HG02642 (cell line): ENCODE measurements at regions not wholly inside any gene's neighbourhood (a gene's known extent, or its start where the extent isn't known, plus 50 kb on each side); places are given as distances from the start of the nearest gene placed in this dataset.
"Not testable (repeated sequence)": the region's sequence is repeated elsewhere in the genome, so short reads cannot be mapped to it uniquely, and the experiment has no call there.

ENCODE experiments used
- ATAC-seq: cut with Tn5 transposase; IDR thresholded peaks from one replicate; pipeline ENCODE4 v1.9.1; 2021; ENCODE audit warnings: mild to moderate bottlenecking; ENCODE audit not compliant: unreplicated experiment, poor library complexity

DNA sequence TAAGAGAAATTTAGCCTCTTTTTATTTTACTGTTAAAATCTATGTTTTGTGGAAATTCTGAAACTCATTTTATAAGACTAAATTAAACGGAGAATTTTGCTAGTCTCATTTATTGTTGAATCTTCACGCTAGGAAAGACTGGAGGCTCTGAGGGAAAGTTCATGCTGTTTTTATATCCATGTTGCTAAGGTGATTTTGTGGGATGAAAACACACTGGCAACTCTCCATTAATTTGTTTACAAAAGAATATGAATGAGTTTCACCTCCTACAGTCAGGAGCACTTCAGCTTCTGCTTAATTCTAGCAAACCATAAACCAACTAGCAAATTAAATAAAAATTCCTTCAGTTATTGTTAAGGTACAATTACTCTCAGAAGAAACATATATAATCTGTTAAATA, 195.4 kb downstream of the RAP2B start:
- ATAC-seq: no peak

DNA sequence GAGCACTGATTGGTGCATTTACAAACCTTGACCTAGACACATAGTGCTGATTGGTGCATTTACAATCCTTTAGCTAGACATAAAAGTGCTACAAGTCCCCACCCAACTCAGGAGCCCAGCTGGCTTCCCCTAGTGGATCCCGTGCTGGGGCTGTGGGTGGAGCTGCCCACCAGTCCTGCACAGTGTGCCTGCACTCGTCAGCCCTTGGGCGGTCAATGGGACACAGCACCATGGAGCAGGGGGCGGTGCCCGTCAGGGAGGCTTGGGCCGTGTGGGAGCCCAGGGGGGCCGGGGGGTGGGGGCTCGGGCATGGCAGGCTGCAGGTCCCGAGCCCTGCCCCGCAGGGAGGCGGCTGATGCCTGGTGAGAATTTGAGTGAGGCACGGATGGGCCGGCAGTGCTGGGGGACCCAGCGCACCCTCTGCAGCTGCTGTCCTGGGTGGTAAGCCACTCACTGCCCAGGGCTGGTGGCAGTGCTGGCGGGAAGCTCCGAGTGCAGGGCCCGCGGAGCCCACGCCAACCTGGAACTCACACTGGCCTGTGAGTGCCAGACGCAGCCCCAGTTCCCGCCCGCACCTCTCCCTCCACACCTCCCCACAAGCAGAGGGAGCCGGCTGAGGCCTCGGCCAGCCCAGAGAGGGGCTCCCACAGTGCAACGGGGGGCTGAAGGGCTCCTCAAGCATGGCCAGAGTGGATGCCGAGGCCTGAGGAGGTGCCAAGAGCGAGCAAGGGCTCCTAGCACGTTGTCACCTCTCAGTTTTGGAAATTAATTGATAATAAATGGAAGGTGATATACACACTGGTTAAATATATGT, 207.7 kb downstream of the RAP2B start:
- no peak for ATAC-seq

DNA sequence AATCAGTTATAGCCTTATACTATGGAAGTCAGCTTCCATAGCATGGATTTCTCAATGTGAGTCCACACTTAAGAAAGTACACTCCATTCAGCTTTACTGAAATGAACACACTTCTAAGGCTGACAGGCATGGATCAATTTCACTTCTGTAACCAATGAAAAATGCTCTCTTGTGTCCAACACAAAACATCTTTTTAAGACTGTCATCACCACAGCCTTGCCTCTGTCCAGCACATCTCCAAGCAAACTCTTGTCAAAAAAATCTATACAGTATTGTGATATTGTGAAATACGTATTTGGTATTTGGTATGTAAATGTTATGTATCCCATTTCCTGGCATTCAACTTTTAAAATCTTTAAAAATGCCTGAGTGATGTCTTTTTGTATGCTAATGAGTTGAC, 208.7 kb downstream of the RAP2B start:
- ATAC-seq: no peak

DNA sequence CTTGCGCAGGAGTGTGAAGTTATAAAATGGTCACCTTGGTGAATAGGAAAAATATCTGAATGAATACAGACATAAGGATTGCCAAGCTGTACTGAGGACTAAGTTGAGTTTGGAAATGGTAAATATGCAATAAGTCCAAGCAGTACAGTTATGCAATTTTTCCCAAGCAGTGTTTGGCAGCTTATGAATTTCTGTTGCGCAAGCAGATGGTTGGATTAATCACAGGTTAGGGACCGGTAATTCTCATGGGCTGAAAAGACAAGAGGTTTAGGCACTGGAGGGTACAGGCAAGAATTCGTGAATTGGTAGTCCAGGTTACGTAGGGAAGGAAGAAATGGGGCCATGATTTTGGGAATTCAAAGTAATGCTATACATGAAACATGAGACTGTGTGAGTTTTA, 210.3 kb downstream of the RAP2B start:
- no peak for ATAC-seq

DNA sequence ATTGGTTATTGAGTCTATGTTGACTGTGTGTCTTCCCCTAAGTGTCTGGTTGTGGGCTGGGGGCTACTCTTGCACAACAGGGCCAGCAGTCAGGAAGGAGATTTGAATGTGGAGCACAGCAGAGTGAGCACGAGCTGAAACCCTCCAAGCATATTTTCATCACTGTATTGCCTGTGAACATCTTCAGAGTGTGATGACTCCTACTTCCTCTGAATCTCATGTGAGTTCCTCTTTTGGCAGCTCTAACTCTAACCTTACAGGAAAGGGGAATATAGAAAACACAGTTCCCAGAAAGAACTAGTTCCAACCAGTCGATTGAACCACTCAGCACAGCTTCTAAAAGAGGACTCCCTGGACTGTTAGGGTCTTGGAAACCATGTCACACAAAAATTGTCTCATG, 211.6 kb downstream of the RAP2B start:
- ATAC-seq: no peak

DNA sequence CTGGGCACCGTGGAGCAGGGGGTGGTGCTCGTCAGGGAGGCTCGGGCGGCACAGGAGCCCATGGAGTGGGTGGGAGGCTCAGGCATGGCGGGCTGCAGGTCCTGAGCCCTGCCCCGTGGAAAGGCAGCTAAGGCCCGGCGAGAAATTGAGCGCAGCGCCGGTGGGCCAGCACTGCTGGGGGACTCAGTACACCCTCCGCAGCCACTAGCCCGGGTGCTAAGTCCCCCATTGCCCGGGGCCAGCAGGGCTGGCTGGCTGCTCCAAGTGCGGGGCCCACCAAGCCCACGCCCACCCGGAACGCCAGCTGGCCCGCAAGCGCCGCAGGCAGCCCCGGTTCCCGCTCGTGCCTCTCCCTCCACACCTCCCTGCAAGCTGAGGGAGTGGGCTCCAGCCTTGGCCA, 216.3 kb downstream of the RAP2B start:
- not testable (repeated sequence) for ATAC-seq

DNA sequence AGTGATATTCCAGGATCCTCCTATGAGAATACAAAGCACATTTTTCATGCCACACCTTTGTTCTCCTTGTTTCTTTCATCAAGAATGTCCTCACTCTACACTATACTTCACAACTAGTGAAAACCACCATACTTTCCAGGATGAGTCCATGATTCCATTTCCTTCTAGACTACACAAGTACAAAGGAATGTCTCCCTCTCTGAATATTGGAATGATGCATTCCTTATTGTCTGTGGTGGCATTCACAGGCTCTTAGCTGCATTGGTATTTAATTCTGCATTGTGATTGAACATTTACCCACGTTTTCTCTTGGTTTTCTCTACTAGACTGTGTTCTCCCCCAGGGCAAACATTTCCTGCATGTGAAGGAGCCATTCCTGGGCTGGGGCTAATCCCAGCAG, 217.5 kb downstream of the RAP2B start:
- no peak for ATAC-seq

DNA sequence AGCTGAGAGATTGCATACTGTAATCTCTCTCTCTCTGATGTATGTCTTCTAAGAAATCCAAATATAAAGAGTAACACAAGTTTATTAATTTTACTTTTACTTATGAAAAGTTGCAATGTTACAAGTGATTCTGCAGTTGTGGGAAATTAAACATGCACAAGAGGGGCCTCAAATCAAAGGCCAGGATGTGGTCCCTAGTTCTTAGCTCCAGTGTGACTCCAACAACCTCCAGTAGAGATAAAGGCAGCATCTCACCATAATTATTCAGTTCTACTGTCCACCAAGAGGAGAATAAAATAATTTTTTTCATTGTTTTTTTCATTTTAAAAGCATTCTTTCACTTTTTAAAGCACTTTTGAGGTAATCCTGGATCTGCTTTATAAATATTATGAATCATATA, 223.3 kb downstream of the RAP2B start:
- no peak for ATAC-seq

DNA sequence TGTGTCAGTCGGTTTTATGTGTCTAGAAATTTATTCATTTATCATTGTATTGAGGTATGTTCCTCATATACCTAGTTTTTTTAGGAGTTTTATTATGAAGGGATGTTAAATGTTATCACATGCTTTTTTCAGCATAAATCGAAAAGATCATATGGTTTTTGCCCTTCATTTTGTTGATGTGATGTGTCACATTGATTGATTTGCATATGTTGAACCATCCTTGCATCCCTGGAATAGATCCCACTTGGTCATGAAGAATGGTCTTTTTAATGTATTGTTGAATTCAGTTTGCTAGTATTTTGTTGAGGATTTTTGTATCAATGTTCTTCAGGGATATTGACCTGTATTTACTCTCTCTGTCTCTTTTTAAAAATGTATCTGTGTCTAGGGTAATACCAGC, 230.3 kb downstream of the RAP2B start:
- ATAC-seq: no peak

DNA sequence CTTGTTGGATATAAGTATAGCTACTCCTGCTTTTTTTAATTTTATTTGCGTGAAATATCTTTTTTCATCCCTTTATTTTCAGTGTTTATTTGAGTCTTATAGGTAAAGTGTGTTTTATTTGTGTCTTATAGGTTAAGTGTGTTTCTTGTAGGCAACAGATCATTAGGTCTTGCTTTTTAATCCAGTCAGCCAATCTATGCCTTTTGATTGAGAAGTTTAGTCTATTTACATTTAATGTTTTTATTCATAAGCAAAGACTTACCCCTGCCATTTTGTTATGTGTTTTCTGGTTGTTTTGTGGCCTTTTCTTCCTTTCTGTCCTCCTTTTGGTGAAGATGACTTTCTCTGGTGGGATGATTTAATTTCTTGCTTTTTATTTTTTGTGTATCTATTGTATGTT, 232.0 kb downstream of the RAP2B start:
- ATAC-seq: no peak

DNA sequence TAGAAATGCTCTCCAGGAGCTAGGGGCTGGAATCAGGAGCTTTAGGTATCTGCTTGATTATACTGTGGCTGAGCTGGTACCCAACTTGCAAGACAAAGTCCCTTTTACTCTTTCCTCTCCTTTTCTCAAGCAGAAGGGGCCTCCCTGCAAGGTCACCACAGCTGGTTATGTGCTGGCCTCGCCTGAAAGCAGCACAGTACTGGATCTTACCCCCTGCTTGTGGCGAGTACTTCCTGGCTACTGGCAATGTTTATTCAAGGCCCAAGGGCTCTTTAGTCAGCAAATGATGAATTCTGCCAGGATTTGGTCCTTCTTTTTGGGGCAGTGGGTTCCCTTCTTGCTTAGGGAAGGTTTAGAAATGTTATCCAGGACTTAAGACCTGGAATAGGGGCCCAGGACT, 234.6 kb downstream of the RAP2B start:
- ATAC-seq: no peak

DNA sequence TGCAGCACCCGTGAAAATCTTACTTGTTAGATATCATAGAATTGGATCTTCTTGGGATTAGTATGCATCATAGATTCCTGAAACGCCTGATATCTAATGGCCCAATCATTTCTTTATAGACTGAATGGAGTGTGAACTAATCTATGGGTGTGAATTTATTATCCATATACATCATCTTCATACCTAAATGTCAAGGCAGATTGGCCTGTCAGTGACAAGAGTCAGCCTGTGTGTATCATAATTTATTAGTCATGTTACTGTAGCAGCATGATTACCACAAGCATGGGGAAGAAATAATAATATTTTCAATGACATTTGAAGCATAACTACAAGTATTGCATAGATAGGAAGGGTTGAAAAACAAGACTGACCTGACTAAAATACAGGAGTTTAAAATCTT, 235.8 kb downstream of the RAP2B start:
- ATAC-seq: no peak

DNA sequence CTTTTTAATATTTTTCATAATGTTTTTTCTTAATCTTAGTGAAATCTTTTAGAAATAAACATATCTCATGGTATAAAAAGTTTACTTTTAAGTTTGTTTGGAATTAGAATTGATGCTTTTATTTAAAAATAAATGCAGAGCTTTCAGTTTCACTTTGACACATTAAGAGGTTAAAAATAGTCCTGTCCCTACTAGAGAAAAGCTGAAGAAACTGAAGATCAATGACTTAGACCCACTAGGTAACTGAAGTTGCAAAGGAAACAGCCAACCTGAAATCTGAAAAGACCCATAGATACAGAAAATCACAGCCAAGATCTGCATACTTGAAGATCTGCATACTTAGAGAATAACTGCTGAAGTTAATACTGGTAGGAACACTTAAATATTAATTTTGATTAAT, 237.6 kb downstream of the RAP2B start:
- ATAC-seq: peak; percentile 81

DNA sequence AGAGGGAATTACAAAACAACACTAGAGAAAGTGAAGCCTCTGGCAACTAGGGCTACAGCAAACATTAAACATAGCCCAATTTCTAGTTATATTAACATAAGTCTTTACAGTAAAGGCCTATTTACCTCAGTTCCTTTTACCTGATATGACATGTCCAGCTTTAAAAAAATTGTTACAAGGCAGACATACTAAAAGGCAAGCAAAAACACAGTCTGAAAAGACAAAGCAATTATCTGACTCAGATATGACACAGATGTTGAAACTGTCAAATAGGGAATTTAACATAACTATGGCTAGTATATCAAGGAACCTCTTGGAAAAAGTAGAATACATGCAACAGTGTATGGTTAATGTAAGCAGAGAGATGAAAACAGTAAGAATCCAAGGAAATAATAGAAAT, 238.6 kb downstream of the RAP2B start:
- no peak for ATAC-seq

DNA sequence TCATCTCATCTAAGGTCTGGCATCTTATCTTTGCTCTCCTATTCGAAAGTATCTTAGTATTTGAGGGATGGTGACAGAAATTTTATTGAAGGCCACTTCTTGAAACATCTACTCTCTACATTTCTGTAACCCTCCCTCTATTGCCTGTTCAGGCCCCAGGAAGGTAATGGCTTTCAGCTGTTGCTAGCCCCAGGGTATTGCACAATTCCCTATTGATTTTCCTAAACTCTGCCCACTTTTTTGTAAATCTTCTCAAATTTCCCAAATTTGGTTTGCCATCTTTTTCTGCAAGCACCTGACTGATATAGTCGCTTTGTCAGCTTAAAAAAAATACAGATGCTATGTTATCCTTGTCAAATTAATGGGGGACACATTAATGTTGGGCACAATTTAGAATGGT, 242.1 kb downstream of the RAP2B start:
- ATAC-seq: no peak

DNA sequence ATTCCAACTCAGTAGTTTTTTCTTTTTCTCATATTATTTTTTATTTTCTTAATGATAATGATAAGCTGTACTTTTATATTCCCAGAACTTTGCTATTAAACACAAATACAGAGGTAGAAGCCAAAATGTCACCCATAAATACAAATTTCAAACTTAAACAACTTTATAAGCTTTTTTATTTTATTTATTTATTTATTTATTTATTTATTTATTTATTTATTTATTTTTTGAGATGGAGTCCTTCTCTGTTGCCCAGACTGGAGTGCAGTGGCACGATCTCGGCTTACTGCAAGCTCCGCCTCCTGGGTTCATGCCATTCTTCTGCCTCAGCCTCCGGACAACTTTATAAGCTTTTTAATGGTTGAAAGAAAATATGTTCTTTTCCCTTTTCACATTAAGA, 243.3 kb downstream of the RAP2B start:
- ATAC-seq: not testable (repeated sequence)

DNA sequence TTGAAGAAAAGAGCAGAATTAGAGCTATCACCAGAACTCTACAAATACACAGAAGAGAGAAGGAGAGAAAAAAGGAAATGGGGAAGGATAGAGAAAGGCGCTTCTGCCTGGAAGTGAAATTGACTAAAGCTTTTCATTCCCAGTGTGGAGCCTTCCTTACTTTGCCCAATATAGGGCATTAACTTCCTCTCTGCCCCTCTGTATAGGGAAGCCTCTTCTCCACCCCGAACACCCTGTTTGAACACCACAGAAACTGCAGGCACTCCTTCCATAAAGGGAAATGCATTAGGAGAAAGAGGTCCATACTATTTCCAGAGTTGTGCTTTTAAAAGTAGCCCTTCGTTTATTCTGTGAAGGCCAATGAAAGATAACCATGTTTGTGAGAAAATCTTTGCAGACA, 248.5 kb downstream of the RAP2B start:
- no peak for ATAC-seq

DNA sequence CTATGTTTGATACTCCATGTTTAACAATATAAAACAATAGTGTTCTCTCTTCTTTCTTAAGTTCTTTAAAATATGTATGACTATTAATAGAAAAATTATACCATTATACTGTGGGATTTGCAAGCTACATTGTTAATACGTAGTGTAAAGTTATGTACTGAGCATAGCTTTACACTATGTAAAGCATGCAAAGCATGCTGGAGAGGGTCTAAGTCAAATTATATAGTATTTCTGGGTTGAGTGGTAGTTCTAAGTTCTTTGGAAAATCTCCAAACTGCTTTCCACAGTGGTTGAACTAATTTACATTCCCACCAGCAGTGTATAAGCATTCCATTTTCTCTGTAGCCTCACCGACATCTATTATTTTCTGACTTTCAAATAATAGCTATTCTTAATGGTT, 253.0 kb downstream of the RAP2B start:
- no peak for ATAC-seq

DNA sequence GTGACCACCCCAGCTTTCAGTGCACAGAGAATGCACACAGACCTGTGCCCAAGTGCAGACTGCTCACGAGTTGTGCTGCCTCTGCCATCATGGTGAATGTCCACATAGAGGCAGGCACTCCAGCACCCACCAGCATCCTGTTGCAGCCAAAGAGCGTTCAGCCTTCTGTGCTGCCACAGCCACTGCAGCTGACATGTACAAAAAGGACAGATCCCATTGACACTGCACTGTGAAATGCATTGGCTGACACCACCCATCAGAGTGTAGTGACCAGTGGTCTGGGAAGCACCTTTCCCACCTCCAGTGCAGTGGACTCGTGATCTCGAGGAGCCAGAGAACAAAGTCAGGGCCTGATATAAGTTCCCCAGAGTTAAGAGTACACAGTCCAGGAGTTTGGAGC, 260.3 kb downstream of the RAP2B start:
- no peak for ATAC-seq

DNA sequence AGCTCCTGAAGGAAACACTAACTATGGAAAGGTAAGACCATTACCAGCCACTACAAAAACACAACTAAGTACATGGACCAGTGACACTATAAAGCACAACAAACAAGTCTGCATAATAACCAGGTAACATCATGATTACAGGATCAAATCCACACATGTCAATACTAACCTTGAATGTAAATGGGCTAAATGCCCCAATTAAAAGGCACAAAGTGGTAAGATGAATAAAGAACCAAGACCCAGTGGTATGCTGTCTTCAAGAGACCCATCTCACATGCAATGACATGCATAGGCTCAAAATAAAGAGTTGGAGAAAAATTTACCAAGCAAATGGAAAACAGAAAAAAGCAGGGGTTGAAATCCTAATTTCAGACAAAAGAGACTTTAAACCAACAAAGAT, 261.8 kb downstream of the RAP2B start:
- not testable (repeated sequence) for ATAC-seq

DNA sequence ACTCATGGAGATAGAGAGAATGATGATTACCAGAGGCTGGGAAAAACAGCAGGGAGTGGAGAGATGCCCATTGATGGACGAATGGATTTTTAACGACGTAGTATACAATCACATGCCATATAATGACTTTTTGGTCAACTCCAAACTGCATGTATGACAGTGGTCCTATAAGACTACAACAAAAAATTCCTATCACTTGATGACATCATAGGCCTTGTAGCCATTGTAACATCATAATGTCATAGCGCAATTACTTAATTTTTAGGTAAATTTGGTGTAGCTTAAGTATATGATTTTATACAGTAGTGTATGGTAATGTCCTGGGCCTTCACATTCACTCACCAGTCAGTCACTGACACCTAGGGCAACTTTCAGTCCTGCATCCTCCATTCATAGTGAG, 264.3 kb downstream of the RAP2B start:
- ATAC-seq: no peak

DNA sequence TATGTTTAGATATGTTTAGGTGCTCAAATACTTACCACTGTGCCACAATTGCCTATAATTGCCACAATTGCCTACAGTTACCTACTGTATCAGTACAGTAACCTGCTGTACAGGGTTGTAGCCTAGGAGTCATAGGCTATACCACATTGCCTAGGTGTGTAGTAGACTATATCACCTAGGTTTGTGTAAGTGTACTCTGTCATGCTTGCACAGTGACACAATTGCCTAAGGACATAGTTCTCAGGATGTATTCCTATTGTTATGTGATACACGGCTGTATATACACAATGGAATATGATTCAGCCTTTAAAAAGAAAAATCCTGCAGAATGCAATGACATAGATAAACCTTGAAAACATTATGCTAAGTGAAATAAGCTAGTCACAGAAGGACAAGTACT, 264.8 kb downstream of the RAP2B start:
- ATAC-seq: no peak

DNA sequence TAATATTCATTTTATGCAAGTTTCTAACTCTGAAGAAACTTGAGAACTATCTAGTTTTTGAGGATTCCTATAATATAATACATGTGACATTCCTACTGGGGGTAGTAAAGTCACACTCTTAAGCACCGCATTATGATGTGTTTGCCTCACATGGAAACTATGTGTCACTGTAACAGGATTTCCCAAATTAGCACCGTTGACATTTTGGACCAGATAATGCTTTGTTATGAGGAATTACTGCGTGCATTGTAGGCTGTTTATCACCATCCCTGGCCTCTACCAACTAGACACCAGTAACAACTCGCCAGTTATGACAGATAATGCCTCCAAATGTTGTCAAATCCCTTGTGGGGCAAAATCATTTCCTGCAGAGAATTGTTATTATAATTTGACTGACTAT, 267.8 kb downstream of the RAP2B start:
- ATAC-seq: no peak
